ENCODE measurements at regions not wholly inside any gene's neighbourhood (a gene's known extent, or its start where the extent isn't known, plus 50 kb on each side); places are given as distances from the start of the nearest gene placed in this dataset.
A peak's percentile ranks its signal among the peaks of the same experiment; 100 is the strongest.
"Not testable (repeated sequence)": the region's sequence is repeated elsewhere in the genome, so short reads cannot be mapped to it uniquely, and the experiment has no call there.

DNA sequence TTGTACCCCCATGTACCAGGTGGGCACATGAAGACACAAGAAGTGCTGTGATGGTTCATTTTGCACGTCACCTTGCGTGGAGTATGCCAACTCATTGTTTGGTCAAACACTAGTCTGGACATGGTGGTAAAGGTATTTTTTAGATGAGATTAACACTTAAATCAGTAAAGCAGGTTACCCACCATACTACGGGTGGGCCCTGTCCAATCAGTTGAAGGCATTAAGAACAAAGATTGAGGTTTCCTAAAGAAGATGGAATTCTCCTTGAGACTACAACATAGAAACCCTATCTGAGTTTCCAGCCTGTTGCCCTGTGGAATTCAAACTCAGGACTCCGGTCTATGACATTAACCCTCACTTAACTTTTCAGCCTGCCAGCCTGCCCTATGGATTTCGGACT lies 118.4 kb downstream of the RPLP1 start:
- no peaks in the 10 kb centered on the region for H3K36me3 ChIP-seq
- H3K9me3 ChIP-seq (replicated peaks): no peaks in the 10 kb centered on the region
- no peaks in the 10 kb centered on the region for H3K27me3 ChIP-seq
- peaks cover 11% of the 10 kb centered on the region; the same call in 1 of the 2 replicates for H3K4me1 ChIP-seq
- no peak for DNase-seq
- H3K4me3 ChIP-seq: no peak overlapping the region
- no peak overlapping the region for H3K27ac ChIP-seq

DNA sequence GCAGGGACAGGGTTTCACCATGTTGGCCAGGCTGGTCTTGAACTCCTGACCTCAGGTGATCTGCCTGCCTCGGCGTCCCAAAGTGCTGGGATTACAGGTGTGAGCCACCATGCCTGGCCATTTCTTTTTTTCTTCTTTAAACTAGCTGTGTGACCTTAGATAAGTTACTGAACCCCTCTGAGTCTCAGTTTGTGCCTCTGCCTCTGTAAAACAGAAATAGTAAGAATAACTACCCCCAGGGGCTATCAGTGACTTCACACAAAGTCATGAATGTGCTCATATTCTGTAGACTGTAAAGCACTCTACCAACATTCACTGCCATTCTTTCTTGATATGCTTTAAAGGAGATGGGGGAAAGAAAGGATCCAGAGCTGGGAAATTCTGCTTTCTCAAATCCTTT lies 120.7 kb downstream of the RPLP1 start:
- H3K9me3 ChIP-seq (replicated peaks); H3K4me3 ChIP-seq; DNase-seq; H3K36me3 ChIP-seq; H3K27me3 ChIP-seq; H3K27ac ChIP-seq: not testable (repeated sequence)
- peaks cover 11% of the 10 kb centered on the region; the same call in 1 of the 2 replicates for H3K4me1 ChIP-seq

DNA sequence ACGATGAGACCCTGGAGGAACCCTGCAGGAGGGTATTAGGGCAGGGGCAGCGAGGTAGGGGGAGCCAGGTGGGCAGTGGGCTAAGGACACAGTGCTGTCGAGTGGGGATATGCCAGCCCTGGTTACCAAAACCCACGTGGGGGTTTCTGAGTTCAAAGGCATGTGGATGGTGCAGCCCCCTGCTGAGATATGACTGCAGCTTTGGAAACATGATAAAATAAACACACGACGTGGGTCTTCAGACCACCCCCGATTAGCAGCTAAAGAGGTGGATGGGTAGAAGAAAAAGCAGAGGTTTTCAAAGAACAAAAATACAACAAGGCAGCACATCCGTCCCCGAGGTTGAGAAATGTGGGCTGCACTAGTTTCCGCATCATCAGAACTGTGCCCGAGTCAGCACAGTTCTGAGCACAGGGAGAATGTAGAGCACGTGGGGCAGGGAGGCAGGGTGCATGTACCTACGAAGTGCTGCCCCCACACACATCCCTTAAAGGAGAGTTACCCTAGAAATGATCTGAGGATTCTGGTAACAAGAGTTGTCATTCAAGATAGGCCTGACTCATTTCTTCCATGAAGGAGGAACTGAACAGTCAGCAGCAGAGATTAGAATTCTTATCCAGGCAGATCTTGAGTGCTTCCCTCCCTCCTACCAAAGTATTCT lies 121.3 kb downstream of the RPLP1 start:
- Histone ChIP-seq H3K36me3 (no peaks in the 10 kb centered on the region), H3K9me3 (replicated peaks) (no peaks in the 10 kb centered on the region), H3K27me3 (no peaks in the 10 kb centered on the region), H3K4me3 (no peak overlapping the region), H3K4me1 (peaks cover 11% of the 10 kb centered on the region; the same call in 1 of the 2 replicates), H3K27ac (no peak overlapping the region)
- peak in 1 of 2 experiments; percentile 25 for DNase-seq

DNA sequence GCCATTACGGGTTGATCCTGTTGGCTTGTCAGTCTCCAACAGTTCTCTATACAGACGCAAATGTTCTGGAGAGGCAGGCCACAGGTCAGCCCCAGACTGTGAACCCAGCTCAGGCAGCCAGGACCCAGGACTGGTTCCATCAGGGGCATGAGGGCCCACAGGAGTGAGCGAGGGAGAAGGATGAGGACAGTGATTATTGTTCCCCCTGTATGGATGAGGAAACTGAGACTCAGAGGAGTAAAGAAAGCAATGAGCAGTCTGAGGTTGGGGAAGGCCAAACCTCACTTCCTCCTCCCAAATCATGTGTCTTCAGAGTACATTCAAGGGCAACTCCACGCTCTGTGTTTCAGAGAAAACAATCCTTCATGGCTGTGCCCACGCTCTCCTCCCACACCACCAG lies 121.9 kb downstream of the RPLP1 start:
- peaks cover 11% of the 10 kb centered on the region; the same call in 1 of the 2 replicates for H3K4me1 ChIP-seq
- no peak overlapping the region for H3K27ac ChIP-seq
- DNase-seq: no peak
- no peak overlapping the region for H3K4me3 ChIP-seq
- no peaks in the 10 kb centered on the region for H3K36me3 ChIP-seq
- H3K9me3 ChIP-seq (replicated peaks): no peaks in the 10 kb centered on the region
- no peaks in the 10 kb centered on the region for H3K27me3 ChIP-seq

DNA sequence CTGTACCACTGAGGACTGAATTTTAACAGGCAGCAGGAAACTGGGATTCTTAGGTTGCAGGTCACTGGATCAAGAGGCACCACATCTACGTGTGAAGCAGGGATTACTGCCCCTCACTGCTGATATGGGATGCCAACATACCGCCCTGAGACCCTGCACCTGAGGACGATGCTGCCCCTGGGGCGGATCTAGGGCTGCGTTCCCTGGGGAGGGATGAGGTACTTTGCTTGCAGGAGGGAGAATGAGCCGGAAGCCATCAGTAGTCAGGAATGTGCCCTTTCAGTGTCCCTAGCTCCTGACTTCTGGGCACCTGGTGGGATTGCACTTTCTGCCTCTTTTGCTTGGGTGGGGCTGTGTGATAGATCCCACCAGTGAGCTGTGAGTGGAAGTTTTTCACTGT lies 122.8 kb downstream of the RPLP1 start:
- no peaks in the 10 kb centered on the region for H3K9me3 ChIP-seq (replicated peaks)
- H3K27ac ChIP-seq: no peak overlapping the region
- no peaks in the 10 kb centered on the region for H3K27me3 ChIP-seq
- H3K36me3 ChIP-seq: no peaks in the 10 kb centered on the region
- H3K4me1 ChIP-seq: peaks cover 11% of the 10 kb centered on the region; the same call in 1 of the 2 replicates
- H3K4me3 ChIP-seq: no peak overlapping the region
- DNase-seq: no peak

DNA sequence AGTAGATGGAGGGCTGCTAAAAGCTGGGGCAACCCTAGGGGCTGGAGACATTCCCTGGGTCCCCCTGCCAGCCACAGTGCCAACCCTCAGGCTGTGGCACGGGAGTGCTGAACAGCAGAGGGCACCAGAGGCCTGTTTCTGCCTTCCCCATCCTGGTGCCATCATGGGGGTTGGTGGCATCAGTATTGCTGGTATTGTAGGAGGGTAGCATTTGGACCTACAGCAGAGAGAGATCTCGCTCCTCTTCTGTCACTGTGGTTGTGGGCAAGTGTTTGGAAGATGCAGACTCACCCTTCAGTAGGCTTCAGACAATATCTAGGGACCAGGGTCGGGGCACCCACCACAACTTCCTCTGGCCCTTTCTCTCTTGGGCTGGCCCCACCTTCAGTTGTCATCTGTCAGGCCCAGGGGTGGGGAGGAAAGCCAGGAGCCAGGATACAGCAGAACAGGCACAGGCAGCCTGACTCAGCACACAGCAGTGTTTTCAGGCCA lies 123.5 kb downstream of the RPLP1 start:
- Histone ChIP-seq H3K27me3 (no peaks in the 10 kb centered on the region), H3K27ac (no peak overlapping the region), H3K4me3 (no peak overlapping the region), H3K36me3 (no peaks in the 10 kb centered on the region), H3K4me1 (peaks cover 11% of the 10 kb centered on the region; the same call in 1 of the 2 replicates), H3K9me3 (replicated peaks) (no peaks in the 10 kb centered on the region)
- DNase-seq: peak; percentile 31 to 63

DNA sequence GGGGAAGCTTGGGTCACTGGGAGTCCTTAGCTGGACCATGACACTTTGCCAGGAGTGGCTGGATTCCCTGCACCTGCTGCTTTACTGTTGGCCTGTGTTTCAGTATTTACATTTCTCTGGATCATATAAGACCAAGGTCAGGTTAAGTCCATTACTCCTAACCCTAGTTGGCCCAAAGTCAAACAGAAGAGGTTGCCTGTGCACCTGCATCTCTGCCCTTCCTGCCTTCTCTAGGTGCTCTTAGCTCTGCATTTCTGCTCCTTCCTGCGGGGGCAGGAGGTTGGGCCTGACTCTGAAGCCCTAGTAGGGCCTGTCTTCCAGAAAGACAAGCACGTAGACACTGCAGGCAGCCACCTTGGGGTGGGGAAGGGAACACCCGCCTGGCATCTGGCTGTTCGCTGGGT lies 124.3 kb downstream of the RPLP1 start:
- Histone ChIP-seq H3K4me3 (no peak overlapping the region), H3K36me3 (no peaks in the 10 kb centered on the region), H3K9me3 (replicated peaks) (no peaks in the 10 kb centered on the region), H3K27me3 (no peaks in the 10 kb centered on the region), H3K4me1 (peaks cover 11% of the 10 kb centered on the region; the same call in 1 of the 2 replicates), H3K27ac (no peak overlapping the region)
- DNase-seq: no peak

DNA sequence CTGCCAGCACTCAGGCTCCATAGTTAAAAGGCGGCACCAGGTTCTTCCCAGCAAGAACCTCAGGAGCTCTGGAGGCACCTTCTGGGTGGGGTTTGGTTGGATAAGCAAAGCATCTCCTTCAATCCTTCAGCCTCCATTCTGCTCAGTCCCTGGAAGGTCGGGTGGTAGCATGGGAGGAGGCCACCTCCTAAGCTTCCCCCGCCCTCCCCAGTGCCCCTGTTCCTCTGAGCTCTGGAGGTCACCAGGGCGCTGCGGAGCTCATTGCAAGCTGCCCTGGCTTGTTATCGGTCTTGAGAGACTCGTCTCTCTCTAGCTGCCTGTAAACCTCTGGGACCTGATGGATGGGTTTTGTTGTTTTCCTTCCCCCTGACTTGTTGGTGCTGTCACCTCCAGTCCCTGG lies 124.8 kb downstream of the RPLP1 start:
- Histone ChIP-seq H3K9me3 (replicated peaks) (no peaks in the 10 kb centered on the region), H3K36me3 (no peaks in the 10 kb centered on the region), H3K27me3 (no peaks in the 10 kb centered on the region), H3K4me3 (no peak overlapping the region), H3K4me1 (peaks cover 11% of the 10 kb centered on the region; the same call in 1 of the 2 replicates), H3K27ac (no peak overlapping the region)
- no peak for DNase-seq

DNA sequence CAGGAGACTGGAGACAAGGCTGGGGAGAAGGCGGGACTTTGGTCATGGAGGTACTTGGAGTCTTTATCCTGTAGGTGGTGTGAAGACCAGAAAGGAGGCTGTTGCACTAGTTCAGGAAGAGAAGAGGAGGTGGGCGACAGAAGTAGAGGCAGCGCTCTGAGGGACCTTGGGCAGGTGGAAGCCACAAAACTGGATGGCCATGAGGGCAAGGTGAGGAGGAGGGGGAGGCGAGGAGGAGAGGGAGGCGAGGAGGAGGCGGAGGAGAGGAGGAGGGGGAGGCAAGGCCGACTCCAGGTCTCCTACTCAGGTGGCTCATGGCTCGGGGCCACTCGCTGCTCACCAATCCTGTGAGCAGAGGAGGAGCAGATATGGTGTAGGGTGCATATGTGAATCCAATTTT lies 125.6 kb downstream of the RPLP1 start:
- Histone ChIP-seq H3K4me3 (no peak overlapping the region), H3K27me3 (no peaks in the 10 kb centered on the region), H3K9me3 (replicated peaks) (no peaks in the 10 kb centered on the region), H3K36me3 (no peaks in the 10 kb centered on the region), H3K27ac (no peak overlapping the region), H3K4me1 (peaks cover 11% of the 10 kb centered on the region; the same call in 1 of the 2 replicates)
- no peak for DNase-seq

DNA sequence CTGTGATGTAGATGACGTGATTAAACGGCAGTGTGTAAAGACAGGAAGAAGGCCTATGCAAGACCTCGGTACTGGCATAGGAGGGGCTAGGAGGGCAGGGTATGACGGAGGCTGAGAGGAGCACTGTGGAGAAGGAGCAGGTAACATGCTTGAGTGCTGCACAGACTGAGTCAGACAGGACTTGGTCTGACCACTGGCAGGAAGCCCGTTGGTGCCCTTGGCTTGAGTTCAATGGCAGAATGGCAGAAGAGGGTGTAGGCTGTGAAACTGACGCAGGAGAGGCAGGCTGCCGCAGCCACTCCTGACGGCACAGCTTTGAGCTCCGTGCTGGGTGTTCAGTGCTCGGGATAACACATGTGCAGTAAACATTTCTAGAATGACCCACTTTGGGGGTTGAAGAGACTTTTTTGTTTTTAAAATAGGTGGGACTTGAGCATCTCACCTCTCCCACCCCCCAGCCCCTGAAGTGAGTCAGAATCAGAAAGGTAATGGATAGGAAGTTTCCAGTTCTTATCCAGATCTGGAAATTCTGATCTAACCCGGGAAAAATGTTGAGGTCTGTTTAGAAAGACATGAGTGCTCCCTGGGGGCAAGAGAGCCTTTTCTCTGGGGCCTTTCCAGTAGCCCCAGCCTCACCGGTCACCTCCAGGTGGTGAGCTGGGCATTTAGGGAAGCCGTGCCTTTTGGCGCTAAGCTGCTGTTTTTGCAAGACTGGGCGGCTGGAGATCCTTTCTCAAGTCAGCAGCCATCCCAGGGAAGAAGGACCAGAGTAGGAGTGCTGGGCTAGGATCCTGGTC lies 126.4 kb downstream of the RPLP1 start:
- Histone ChIP-seq H3K9me3 (replicated peaks) (no peaks in the 10 kb centered on the region), H3K27me3 (no peaks in the 10 kb centered on the region), H3K4me3 (no peak overlapping the region), H3K27ac (no peak overlapping the region), H3K4me1 (peaks cover 4% of the 10 kb centered on the region; the same call in 1 of the 2 replicates), H3K36me3 (no peaks in the 10 kb centered on the region)
- DNase-seq: no peak

DNA sequence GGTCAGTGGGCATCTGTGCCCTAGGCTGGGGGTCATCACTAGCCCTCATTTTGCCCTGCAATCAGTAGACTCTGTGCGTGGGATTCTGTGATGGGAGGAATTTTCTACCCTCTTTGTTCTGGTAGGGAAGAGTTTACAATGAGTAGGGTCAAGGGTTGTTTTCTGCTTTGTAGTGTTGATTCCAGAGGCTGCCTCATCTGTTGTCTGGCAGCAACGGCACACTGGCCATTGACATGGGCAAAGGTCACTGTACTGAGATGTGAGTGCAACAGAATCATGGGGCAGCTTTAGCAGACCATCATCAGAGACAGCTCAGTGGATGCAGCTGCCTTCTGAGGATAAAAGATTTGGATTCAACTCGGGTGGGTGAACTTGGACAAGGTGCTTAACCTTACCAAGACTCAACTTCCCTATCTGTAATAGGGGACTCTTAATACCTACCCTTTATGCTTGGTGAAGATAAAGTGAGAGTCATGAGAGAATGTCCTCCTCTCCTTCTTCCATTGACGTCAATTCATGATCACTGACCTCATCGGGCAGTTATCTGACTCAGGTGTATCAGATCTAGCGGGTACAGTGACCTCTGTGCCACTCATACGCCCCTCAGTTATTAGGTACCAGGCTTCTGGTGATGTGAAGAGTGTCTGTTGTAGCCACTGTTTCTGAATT lies 127.5 kb downstream of the RPLP1 start:
- no peaks in the 10 kb centered on the region for H3K27me3 ChIP-seq
- DNase-seq: no peak

DNA sequence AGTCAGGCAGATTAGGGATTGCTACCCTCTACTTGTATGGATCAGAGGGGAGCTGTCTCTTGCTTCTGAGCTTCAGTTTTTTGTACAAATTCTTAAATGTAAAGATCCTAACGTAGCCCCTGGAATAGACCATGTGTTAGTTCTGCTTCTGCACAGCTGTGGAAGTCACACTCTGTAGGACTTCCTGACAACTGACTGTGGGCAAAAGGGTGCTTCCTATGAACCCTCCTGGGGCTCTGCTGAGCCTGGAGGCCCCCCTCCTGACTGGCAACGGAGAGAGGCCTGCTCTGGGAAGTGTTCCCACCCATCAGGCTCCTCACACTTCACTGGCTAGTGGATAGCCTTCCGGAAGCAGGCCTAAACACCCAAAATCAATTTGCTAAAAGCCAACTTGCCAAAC lies 131.0 kb downstream of the RPLP1 start:
- Histone ChIP-seq H3K27me3 (no peaks in the 10 kb centered on the region), H3K36me3 (no peaks in the 10 kb centered on the region)
- peak in 1 of 2 experiments; percentile 42 for DNase-seq

More for the DNA sequence above, 127.5 kb downstream of the RPLP1 start:
- H3K4me3 ChIP-seq: no peak overlapping the region
- H3K9me3 ChIP-seq (replicated peaks): no peaks in the 10 kb centered on the region
- H3K4me1 ChIP-seq: no peaks in the 10 kb centered on the region
- H3K36me3 ChIP-seq: no peaks in the 10 kb centered on the region
- no peak overlapping the region for H3K27ac ChIP-seq

DNA sequence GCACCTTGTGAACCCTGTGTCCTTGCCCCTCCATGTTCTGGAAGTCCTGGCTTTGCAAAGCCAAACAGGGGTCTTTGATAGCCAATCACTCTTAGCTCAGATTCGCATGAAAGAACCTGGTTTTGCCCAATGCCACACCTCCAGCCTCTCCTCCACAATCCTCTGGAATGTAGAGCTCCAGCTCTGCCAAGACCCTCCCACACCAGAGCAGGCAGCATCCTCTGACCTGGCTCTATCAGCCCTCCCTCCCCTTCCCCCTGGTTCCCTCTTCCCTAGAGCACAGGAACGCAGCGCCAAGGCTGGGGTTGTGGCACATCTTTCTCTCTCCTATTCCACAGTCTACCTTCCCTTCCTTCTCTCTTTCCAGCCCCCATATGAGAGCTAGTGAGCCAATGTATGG lies 133.3 kb downstream of the RPLP1 start:
- Histone ChIP-seq H3K9me3 (replicated peaks) (no peaks in the 10 kb centered on the region), H3K27ac (no peak overlapping the region), H3K4me3 (no peak overlapping the region), H3K27me3 (no peaks in the 10 kb centered on the region; the same call in 1 of the 2 replicates), H3K36me3 (no peaks in the 10 kb centered on the region), H3K4me1 (no peaks in the 10 kb centered on the region)
- DNase-seq: no peak

More for the DNA sequence above, 131.0 kb downstream of the RPLP1 start:
- Histone ChIP-seq H3K9me3 (replicated peaks) (no peaks in the 10 kb centered on the region), H3K27ac (no peak overlapping the region), H3K4me3 (no peak overlapping the region), H3K4me1 (no peaks in the 10 kb centered on the region)

DNA sequence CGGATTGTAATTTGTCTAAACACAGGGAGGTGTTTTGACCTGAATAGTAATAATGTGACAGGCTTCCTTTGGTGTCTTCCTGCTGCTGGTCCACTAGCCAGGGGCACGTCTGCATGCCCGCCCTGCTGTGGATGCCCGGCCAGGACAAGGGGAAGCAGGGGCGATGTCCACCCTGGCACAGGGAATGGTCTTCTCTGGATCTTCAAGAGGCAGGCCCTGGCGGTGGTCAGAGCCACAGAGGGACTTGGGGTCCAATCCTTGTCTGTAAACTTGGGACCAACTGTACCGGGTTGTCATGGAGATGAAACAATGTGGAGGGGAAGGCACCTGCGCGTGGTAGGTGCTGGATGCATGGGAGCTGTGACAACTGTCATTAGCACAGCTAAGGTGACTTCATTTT lies 134.1 kb downstream of the RPLP1 start:
- Histone ChIP-seq H3K27ac (no peak overlapping the region), H3K4me1 (no peaks in the 10 kb centered on the region), H3K9me3 (replicated peaks) (no peaks in the 10 kb centered on the region), H3K27me3 (no peaks in the 10 kb centered on the region; the same call in 1 of the 2 replicates), H3K4me3 (no peak overlapping the region), H3K36me3 (no peaks in the 10 kb centered on the region)
- no peak for DNase-seq
